Body of pancreas (tissue), 4 donors: ENCODE measurements at regions not wholly inside any gene's neighbourhood (a gene's known extent, or its start where the extent isn't known, plus 50 kb on each side); places are given as distances from the start of the nearest gene placed in this dataset.

ENCODE experiments used
- ATAC-seq: fragments of 150-250 bp; one replicate; pipeline ENCODE4 v1.9.1; 2016
- DNase-seq, 4 donors: peaks; one replicate each; pipeline ENCODE4 v3.0.0-alpha.2; 2019
- H3K27ac ChIP-seq, 4 donors: fragments of 200-600 bp; sonication (generic); 1 replicate in 3 of 4; 2 replicates in 1 of 4; pipeline versions ENCODE4 v1.5.1 to v1.6.1; 2016 to 2019; ENCODE audit warnings: mild to moderate bottlenecking in 1 of 4, mixed read lengths in 1 of 4, moderate library complexity in 1 of 4
- H3K27me3 ChIP-seq, 2 donors: fragments of 200-600 bp; sonication (generic); one replicate each; pipeline ENCODE4 v1.6.0; 2016; ENCODE audit warnings: mild to moderate bottlenecking in 1 of 2
- H3K36me3 ChIP-seq, 2 donors: fragments of 200-600 bp; sonication (generic); replicated peaks in 1 of 2; 2 replicates each; pipeline ENCODE4 v1.5.1; 2016; ENCODE audit warnings: low read depth in 2 of 2; ENCODE audit not compliant: insufficient read depth in 1 of 2
- H3K4me1 ChIP-seq: fragments of 200-600 bp; sonication (generic); one replicate; pipeline ENCODE4 v1.6.0; 2016
- H3K4me3 ChIP-seq, 2 donors: fragments of 200-600 bp; sonication (generic); 1 replicate in 1 of 2; 2 replicates in 1 of 2; pipeline ENCODE4 v1.5.1; 2016 to 2019
- H3K9me3 ChIP-seq, 3 donors: fragments of 200-600 bp; sonication (generic); 1 replicate in 2 of 3; 2 replicates in 1 of 3; pipeline ENCODE4 v1.5.1; 2016
- POLR2A ChIP-seq, 3 donors: fragments of 450-650 bp; IDR thresholded peaks; one replicate each; pipeline ENCODE4 v1.6.1; 2016; ENCODE audit warnings: antibody characterized with exemption in 3 of 3, mild to moderate bottlenecking in 2 of 3
- WGBS, 2 donors: methylation state at CpG; one replicate each; pipeline ENCODE4 v1.1.5; 2017; 5-methylcytosine and 5-hydroxymethylcytosine counted together
- intact Hi-C: fragments of 100-400 bp; cut with DNase I; formaldehyde crosslinking; loops from one replicate; pipeline ENCODE4 v1.15.1; 2023
- TF ChIP-seq, protein P1 (sequence below), 7 experiments: fragments of 450-650 bp in 4 of 7; fragments of 200-600 bp in 3 of 7; sonication (generic) in 3 of 7; IDR thresholded peaks; one replicate each; pipeline ENCODE4 v1.5.1; 2016 to 2019; ENCODE audit warnings: antibody characterized with exemption in 7 of 7

DNA sequence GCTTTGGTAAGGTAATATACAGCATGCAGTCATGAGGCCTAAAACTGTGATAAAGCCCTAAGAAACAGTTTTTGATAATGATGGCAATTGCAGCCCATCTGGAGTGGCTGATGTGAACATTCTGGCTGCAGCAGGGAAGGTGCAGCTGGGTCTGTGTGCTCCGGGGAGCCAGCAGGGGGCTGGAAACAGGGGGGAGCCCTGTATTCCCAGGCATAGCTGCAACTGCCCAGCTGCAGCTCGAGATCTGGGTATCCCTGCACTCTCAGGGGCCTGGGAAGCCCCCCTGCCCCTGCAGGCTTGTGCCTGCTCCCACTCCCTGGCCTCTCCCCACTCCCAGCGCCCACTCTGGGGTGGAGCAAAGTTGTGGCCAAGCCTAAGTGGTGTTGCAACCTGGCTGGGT, 95.6 kb downstream of the RRAGB start:
- DNase-seq, result no peak
- no peak for TF ChIP-seq POLR2A (IDR thresholded peaks at IDR 0.05)
- TF ChIP-seq, protein P1, sequence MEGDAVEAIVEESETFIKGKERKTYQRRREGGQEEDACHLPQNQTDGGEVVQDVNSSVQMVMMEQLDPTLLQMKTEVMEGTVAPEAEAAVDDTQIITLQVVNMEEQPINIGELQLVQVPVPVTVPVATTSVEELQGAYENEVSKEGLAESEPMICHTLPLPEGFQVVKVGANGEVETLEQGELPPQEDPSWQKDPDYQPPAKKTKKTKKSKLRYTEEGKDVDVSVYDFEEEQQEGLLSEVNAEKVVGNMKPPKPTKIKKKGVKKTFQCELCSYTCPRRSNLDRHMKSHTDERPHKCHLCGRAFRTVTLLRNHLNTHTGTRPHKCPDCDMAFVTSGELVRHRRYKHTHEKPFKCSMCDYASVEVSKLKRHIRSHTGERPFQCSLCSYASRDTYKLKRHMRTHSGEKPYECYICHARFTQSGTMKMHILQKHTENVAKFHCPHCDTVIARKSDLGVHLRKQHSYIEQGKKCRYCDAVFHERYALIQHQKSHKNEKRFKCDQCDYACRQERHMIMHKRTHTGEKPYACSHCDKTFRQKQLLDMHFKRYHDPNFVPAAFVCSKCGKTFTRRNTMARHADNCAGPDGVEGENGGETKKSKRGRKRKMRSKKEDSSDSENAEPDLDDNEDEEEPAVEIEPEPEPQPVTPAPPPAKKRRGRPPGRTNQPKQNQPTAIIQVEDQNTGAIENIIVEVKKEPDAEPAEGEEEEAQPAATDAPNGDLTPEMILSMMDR (IDR thresholded peaks at IDR 0.05), result no peak
- Histone ChIP-seq H3K4me3 (no peak overlapping the region), H3K27me3 (no peaks in the 10 kb centered on the region), H3K4me1 (no peaks in the 10 kb centered on the region), H3K27ac (no peak overlapping the region), H3K9me3 (no peaks in the 10 kb centered on the region), H3K36me3 (no peaks in the 10 kb centered on the region)
- 56% methylated on average over 2 of the region's 3 CpGs; no CpG with 5 or more reads in 1 of the 2 donors for WGBS, 2 donors
- ATAC-seq, result no peak
- intact Hi-C loops, result no loop called here

DNA sequence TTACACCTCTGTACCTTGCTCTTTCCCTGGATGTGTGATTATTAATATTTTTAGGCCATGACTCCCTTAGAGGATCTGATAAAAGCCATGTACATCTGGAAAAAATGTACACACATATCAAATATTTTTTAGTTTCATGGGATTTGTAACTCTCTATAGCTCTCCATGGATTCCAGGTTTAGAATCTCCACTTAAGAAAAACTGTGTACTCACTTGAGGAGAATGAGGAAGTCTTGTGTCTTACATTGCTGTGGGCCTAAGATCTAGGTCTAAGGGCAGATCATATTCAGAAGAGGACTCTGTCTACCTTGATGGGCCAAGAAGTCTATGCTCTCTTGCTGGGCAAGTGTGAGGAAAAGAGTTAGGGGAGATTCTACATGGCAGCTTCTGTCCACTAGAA, 98.0 kb downstream of the RRAGB start:
- DNase-seq, result no peak
- ATAC-seq, result no peak
- Histone ChIP-seq H3K4me3 (no peak overlapping the region), H3K27ac (no peak overlapping the region), H3K36me3 (no peaks in the 10 kb centered on the region), H3K4me1 (no peaks in the 10 kb centered on the region), H3K9me3 (no peaks in the 10 kb centered on the region), H3K27me3 (no peaks in the 10 kb centered on the region)
- no peak for TF ChIP-seq POLR2A (IDR thresholded peaks at IDR 0.05)
- TF ChIP-seq, protein P1 (IDR thresholded peaks at IDR 0.05), result no peak
- intact Hi-C loops, result no loop called here

DNA sequence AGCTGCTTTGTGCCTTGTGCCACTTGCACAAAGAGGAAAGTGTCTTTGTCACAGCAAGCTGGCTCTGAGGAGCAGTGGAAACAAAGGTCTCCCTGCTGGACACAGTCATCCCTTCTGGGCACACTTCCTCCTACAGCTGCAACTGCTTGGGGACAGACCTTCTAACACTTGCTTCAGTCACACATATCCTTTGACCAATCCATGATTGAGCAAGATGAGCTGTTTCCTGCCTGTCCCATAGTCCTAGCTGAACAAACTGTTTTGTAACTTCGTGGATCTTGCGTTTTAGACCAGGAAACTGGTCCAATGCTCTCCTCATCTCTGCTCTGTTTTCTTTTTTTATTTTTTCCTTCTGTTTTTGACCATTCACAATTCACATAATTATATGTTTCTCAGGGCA, 98.5 kb downstream of the RRAGB start:
- H3K27ac ChIP-seq, result no peak overlapping the region
- H3K9me3 ChIP-seq, result no peaks in the 10 kb centered on the region
- no peaks in the 10 kb centered on the region for H3K36me3 ChIP-seq
- 18 to 40% methylated on average over 2 of the region's 2 CpGs for WGBS, 2 donors
- intact Hi-C loops, result no loop called here
- H3K27me3 ChIP-seq, result no peaks in the 10 kb centered on the region
- TF ChIP-seq, protein P1 (IDR thresholded peaks at IDR 0.05), result no peak
- TF ChIP-seq POLR2A (IDR thresholded peaks at IDR 0.05), result no peak
- no peaks in the 10 kb centered on the region for H3K4me1 ChIP-seq
- H3K4me3 ChIP-seq, result no peak overlapping the region
- no peak for ATAC-seq
- DNase-seq, result no peak

DNA sequence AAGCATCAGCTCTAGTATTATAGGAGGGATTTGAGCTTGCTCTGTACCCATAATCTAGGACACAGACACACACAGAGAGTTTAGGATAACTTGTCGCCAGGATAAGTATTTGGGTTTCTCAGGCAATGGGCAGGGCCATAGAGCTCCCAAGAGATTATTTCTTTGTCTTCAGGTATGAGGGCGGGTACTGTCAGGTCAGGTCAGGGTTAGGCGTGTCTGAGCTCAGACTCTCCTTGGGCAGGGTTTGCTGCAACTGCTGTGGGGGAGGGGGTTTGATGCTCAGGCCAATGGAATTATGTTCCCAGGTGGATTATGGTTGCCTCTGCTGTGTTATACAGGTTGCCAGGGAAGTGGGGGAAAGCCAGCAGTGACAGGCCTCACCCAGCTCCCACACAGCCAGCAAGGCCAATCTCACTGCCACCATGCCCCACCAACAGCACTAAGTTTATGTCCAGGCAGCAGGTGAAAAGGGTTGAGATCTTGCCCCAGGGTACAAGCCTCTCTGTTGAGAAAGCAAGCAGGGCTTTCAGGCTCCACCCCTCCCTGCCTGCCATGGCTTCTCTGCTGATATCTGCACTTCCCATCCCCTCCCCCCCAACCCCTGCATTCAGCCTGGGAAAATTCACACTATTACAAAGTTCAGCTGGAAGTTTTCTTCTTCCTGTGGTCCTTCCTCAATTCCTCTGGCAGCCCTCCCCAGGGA, 101.3 kb downstream of the RRAGB start:
- intact Hi-C loops, result no loop called here
- TF ChIP-seq, protein P1 (IDR thresholded peaks at IDR 0.05), result no peak
- TF ChIP-seq POLR2A (IDR thresholded peaks at IDR 0.05), result no peak
- H3K4me1 ChIP-seq, result no peaks in the 10 kb centered on the region
- H3K27ac ChIP-seq, result no peak overlapping the region
- H3K36me3 ChIP-seq, result no peaks in the 10 kb centered on the region
- DNase-seq (no peak), ATAC-seq (no peak)
- H3K4me3 ChIP-seq, result no peak overlapping the region
- 40 to 55% methylated on average over 1 to 3 of the region's 3 CpGs for WGBS, 2 donors
- no peaks in the 10 kb centered on the region for H3K27me3 ChIP-seq
- H3K9me3 ChIP-seq, result no peaks in the 10 kb centered on the region

DNA sequence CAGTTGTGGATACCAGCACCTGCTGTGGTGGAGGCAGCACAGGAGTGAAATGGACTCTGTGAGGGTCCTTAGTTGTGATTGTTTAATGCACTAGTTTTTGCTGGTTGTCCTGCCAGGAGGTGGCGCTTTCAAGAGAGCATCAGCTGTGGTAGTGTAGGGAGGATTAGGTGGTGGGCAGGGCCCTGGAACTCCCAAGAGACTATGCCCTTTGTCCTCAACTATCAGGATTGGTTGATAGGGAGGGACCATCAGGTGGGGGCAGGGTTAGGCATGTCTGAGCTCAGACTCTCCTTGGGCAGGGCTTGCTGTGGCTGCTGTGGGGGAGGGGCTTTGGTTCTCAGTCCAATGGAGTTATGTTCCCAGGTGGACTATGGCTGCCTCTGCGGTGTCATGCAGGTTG, 121.9 kb downstream of the RRAGB start:
- no peak for TF ChIP-seq POLR2A (IDR thresholded peaks at IDR 0.05)
- TF ChIP-seq, protein P1 (IDR thresholded peaks at IDR 0.05), result no peak

More for the DNA sequence above, 121.9 kb downstream of the RRAGB start:
- DNase-seq (no peak), ATAC-seq (no peak)
- H3K27ac ChIP-seq, result no peak overlapping the region
- H3K9me3 ChIP-seq, result no peaks in the 10 kb centered on the region
- 0% methylated on average over 1 of the region's 2 CpGs; no CpG with 5 or more reads in 1 of the 2 donors for WGBS, 2 donors
- no peak overlapping the region for H3K4me3 ChIP-seq
- H3K4me1 ChIP-seq, result no peaks in the 10 kb centered on the region
- H3K27me3 ChIP-seq, result no peaks in the 10 kb centered on the region
- H3K36me3 ChIP-seq, result no peaks in the 10 kb centered on the region
- intact Hi-C loops, result no loop called here
